ENCODE measurements at regions not wholly inside any gene's neighbourhood (a gene's known extent, or its start where the extent isn't known, plus 50 kb on each side); places are given as distances from the start of the nearest gene placed in this dataset.

- TF ChIP-seq CTCF (IDR thresholded peaks at IDR 0.05; ENCODE audit: borderline replicate concordance, extremely low read depth, low read length, poor library complexity, severe bottlenecking) (no peak), EZH2 (IDR thresholded peaks at IDR 0.05; ENCODE audit: borderline replicate concordance, low read depth, low read length, severe bottlenecking) (no peak)
Measured at GRCh38 chr2:216943109-216943508, 83.2 kb upstream of the TNP1 start.
